B cell (primary cell): ENCODE measurements at regions not wholly inside any gene's neighbourhood (a gene's known extent, or its start where the extent isn't known, plus 50 kb on each side); places are given as distances from the start of the nearest gene placed in this dataset.

Experiments used
- ATAC-seq: fragments of 200-7000 bp; cut with Tn5 transposase; one replicate; pipeline ENCODE4 v1.10.0; 2021; ENCODE audit warnings: low read depth, mild to moderate bottlenecking, moderate number of reproducible peaks, moderate library complexity
- CTCF ChIA-PET: fragments of 350-600 bp; sonication (Branson Sonifier 250); formaldehyde crosslinking; loops from one replicate; lab custom pipeline; 2021; ENCODE audit warnings: antibody characterized with exemption, inconsistent platforms; lab: Charles Lee
- POLR2A ChIA-PET: fragments of 350-600 bp; sonication (Branson Sonifier 250); formaldehyde crosslinking; loops from one replicate; lab custom pipeline; 2021; ENCODE audit warnings: antibody characterized with exemption; lab: Charles Lee
- DNase-seq: peaks from one replicate; pipeline ENCODE4 v3.0.0; 2013
- H2AFZ ChIP-seq: 2 replicates; pipeline ENCODE4 v1.6.1; 2012; ENCODE audit warnings: mild to moderate bottlenecking, low read depth, low read length; ENCODE audit not compliant: insufficient read depth, poor library complexity, severe bottlenecking
- H3K27ac ChIP-seq, 2 donors: 1 replicate in 1 of 2; 2 replicates in 1 of 2; pipeline ENCODE4 v1.5.1; 2012 to 2013; ENCODE audit warnings: low read length in 2 of 2, mild to moderate bottlenecking in 2 of 2, moderate library complexity in 1 of 2
- H3K27me3 ChIP-seq, 4 experiments: fragments of 200-600 bp in 1 of 4; sonication (generic) in 1 of 4; replicated peaks in 1 of 4; 1 replicate in 2 of 4; 2 replicates in 2 of 4; pipeline versions ENCODE4 v1.6.1 to v1.7.0; 2013 to 2016; ENCODE audit warnings: low read length in 3 of 4, mild to moderate bottlenecking in 2 of 4, mixed read lengths in 1 of 4, moderate library complexity in 1 of 4; ENCODE audit not compliant: insufficient read depth in 4 of 4, control insufficient read depth in 3 of 4; ENCODE audit errors: control extremely low read depth in 1 of 4
- H3K36me3 ChIP-seq, 2 experiments: replicated peaks in 1 of 2; 1 replicate in 1 of 2; 2 replicates in 1 of 2; pipeline versions ENCODE4 v1.6.1 to v1.7.1; 2013; ENCODE audit warnings: low read length in 1 of 2; ENCODE audit not compliant: insufficient read depth in 2 of 2, control insufficient read depth in 1 of 2; ENCODE audit errors: control extremely low read depth in 1 of 2, extremely low read depth in 1 of 2
- H3K4me1 ChIP-seq, 2 donors: fragments of 200-600 bp in 1 of 2; sonication (generic) in 1 of 2; 1 replicate in 1 of 2; 2 replicates in 1 of 2; pipeline versions ENCODE4 v1.5.1 to v1.6.1; 2013 to 2017; ENCODE audit warnings: low read length in 2 of 2; ENCODE audit not compliant: control insufficient read depth in 2 of 2, insufficient read depth in 2 of 2
- H3K4me2 ChIP-seq: replicated peaks from 2 replicates; pipeline ENCODE3; 2012; ENCODE audit warnings: mild to moderate bottlenecking, low read depth, low read length; ENCODE audit not compliant: poor library complexity, severe bottlenecking
- H3K4me3 ChIP-seq, 5 experiments: fragments of 200-600 bp in 1 of 5; sonication (generic) in 1 of 5; 1 replicate in 3 of 5; 2 replicates in 2 of 5; pipeline versions ENCODE4 v1.5.1 to v1.7.0; 2011 to 2016; ENCODE audit warnings: low read length in 4 of 5, mild to moderate bottlenecking in 4 of 5, low read depth in 2 of 5, control low read depth in 1 of 5, moderate library complexity in 1 of 5; ENCODE audit not compliant: insufficient read depth in 1 of 5; ENCODE audit errors: control extremely low read depth in 1 of 5, extremely low read depth in 1 of 5
- H3K79me2 ChIP-seq: fragments of 200-600 bp; sonication (generic); one replicate; pipeline ENCODE4 v1.6.0; 2016; ENCODE audit warnings: low read length; ENCODE audit not compliant: control insufficient read depth, insufficient read depth
- H3K9ac ChIP-seq: fragments of 200-600 bp; sonication (generic); 2 replicates; pipeline ENCODE4 v1.6.1; 2017; ENCODE audit warnings: mild to moderate bottlenecking, low read length, moderate library complexity
- H3K9me3 ChIP-seq, 3 donors: one replicate each; pipeline versions ENCODE4 v1.6.1 to v1.7.1; 2013; ENCODE audit warnings: low read length in 2 of 3; ENCODE audit not compliant: control insufficient read depth in 2 of 3, insufficient read depth in 1 of 3; ENCODE audit errors: control extremely low read depth in 1 of 3
- H4K20me1 ChIP-seq: 2 replicates; pipeline ENCODE4 v1.6.0; 2012; ENCODE audit warnings: mild to moderate bottlenecking, low read length; ENCODE audit not compliant: insufficient read depth, control insufficient read depth, poor library complexity, severe bottlenecking
- H3K27ac Mint-ChIP-seq: one replicate; pipeline ENCODE4 v1.8.0; 2021; ENCODE audit warnings: mixed read lengths
- H3K27me3 Mint-ChIP-seq: one replicate; pipeline ENCODE4 v1.8.0; 2021; ENCODE audit warnings: mixed read lengths
- H3K4me1 Mint-ChIP-seq: one replicate; pipeline ENCODE4 v1.8.0; 2021; ENCODE audit warnings: mixed read lengths
- H3K4me3 Mint-ChIP-seq: one replicate; pipeline ENCODE4 v1.8.0; 2021; ENCODE audit warnings: mixed read lengths
- H3K9me3 Mint-ChIP-seq: one replicate; pipeline ENCODE4 v1.8.0; 2022; ENCODE audit warnings: mixed read lengths; ENCODE audit not compliant: insufficient read depth
- CTCF ChIP-seq: fragments of 200-600 bp; IDR thresholded peaks from one replicate; pipeline ENCODE4 v1.8.0; 2022; ENCODE audit warnings: antibody characterized with exemption, mild to moderate bottlenecking
- EZH2 ChIP-seq: IDR thresholded peaks from 2 replicates; pipeline ENCODE4 v1.6.1; 2012; ENCODE audit warnings: borderline replicate concordance, low read depth, mild to moderate bottlenecking, moderate library complexity, low read length; ENCODE audit not compliant: insufficient read depth, poor library complexity, severe bottlenecking
- WGBS: methylation state at CpG from one replicate; pipeline ENCODE4 v1.1.5; 2013; ENCODE audit warnings: missing lambda C conversion rate; ENCODE audit not compliant: insufficient coverage; 5-methylcytosine and 5-hydroxymethylcytosine counted together
- intact Hi-C: fragments of 100-400 bp; cut with micrococcal nuclease; formaldehyde crosslinking; loops from one replicate; pipeline ENCODE4 v1.10.0; 2022

- no peak overlapping the region for H3K4me3 Mint-ChIP-seq
- no peaks in the 10 kb centered on the region for H3K36me3 ChIP-seq
- ChIA-PET CTCF (interaction anchor here (0.7 kb wide), 1 partner anchor 10 kb away, joined by 4 read pairs; no protein-coding TSS in a partner anchor), POLR2A (no interaction called here)
- H3K27me3 Mint-ChIP-seq, result peaks cover 44% of the 10 kb centered on the region
- no peak overlapping the region for H3K9ac ChIP-seq
- DNase-seq, result no peak
- no peaks in the 10 kb centered on the region for H3K9me3 ChIP-seq
- H3K9me3 Mint-ChIP-seq, result no peaks in the 10 kb centered on the region
- H2AFZ ChIP-seq, result no peak overlapping the region
- H3K4me1 ChIP-seq, result peaks cover 15 to 16% of the 10 kb centered on the region in 2 donors
- peaks cover 12% of the 10 kb centered on the region for H3K4me1 Mint-ChIP-seq
- H3K27ac Mint-ChIP-seq, result no peak overlapping the region
- WGBS, result 89% methylated on average over 2 of the region's 3 CpGs
- intact Hi-C loops, result no loop called here
- no peaks in the 10 kb centered on the region for H3K79me2 ChIP-seq
- no peak overlapping the region for H3K4me3 ChIP-seq
- H3K4me2 ChIP-seq, result no peak overlapping the region
- no peak for TF ChIP-seq EZH2
- peaks cover 0 to 26% (median 15%) of the 10 kb centered on the region in 4 experiments for H3K27me3 ChIP-seq
- no peak for ATAC-seq
- H4K20me1 ChIP-seq, result no peaks in the 10 kb centered on the region
- no peak overlapping the region for H3K27ac ChIP-seq
Measured at GRCh38 chr2:8231902-8232301, 450.0 kb upstream of the ID2 start.

- CTCF ChIA-PET, result no interaction called here
- H3K4me3 Mint-ChIP-seq, result no peak overlapping the region
Measured at GRCh38 chr2:8232871-8233270, 449.0 kb upstream of the ID2 start.

More at GRCh38 chr2:8232871-8233270, 449.0 kb upstream of the ID2 start:
- POLR2A ChIA-PET, result no interaction called here
- TF ChIP-seq CTCF (no peak), EZH2 (no peak)
- Histone ChIP-seq H3K27me3 (peaks cover 0 to 30% (median 18%) of the 10 kb centered on the region in 4 experiments), H3K4me1 (peaks cover 15 to 16% of the 10 kb centered on the region in 2 donors), H4K20me1 (no peaks in the 10 kb centered on the region), H3K79me2 (no peaks in the 10 kb centered on the region), H3K4me3 (no peak overlapping the region), H3K9ac (no peak overlapping the region), H3K36me3 (no peaks in the 10 kb centered on the region), H2AFZ (no peak overlapping the region), H3K9me3 (no peaks in the 10 kb centered on the region), H3K27ac (no peak overlapping the region), H3K4me2 (no peak overlapping the region)
- H3K4me1 Mint-ChIP-seq, result peaks cover 12% of the 10 kb centered on the region
- no peaks in the 10 kb centered on the region for H3K9me3 Mint-ChIP-seq
- peaks cover 46% of the 10 kb centered on the region for H3K27me3 Mint-ChIP-seq
- intact Hi-C loops, result no loop called here
- H3K27ac Mint-ChIP-seq, result no peak overlapping the region
- ATAC-seq (no peak), DNase-seq (no peak)
- WGBS, result no CpG with 5 or more reads among the region's 1 CpG
